ENCODE measurements at regions not wholly inside any gene's neighbourhood (a gene's known extent, or its start where the extent isn't known, plus 50 kb on each side); places are given as distances from the start of the nearest gene placed in this dataset.

GRCh38 chr12:28089338-28089737 is 100.9 kb upstream of the CCDC91 start:
- H3K36me3 Mint-ChIP-seq (ENCODE audit: low read depth), result no peaks in the 10 kb centered on the region
- H3K4me3 Mint-ChIP-seq (ENCODE audit: unreplicated experiment), result no peak overlapping the region

GRCh38 chr12:28090835-28091234 is 99.4 kb upstream of the CCDC91 start:
- H3K9me3 Mint-ChIP-seq (ENCODE audit: low read depth), result no peaks in the 10 kb centered on the region
- no peak overlapping the region for H3K4me3 Mint-ChIP-seq (ENCODE audit: unreplicated experiment)
- H3K27me3 Mint-ChIP-seq (ENCODE audit: low read depth), result no peaks in the 10 kb centered on the region
- no peak overlapping the region for H3K27ac Mint-ChIP-seq (ENCODE audit: unreplicated experiment)
- no peak for DNase-seq (ENCODE audit: low spot score)
- H3K36me3 Mint-ChIP-seq (ENCODE audit: low read depth), result no peaks in the 10 kb centered on the region
- peaks cover 42% of the 10 kb centered on the region for H3K4me1 Mint-ChIP-seq (ENCODE audit: low read depth)
- no peak for TF ChIP-seq CTCF (IDR thresholded peaks at IDR 0.05)

More at GRCh38 chr12:28089338-28089737, 100.9 kb upstream of the CCDC91 start:
- Mint-ChIP-seq H3K4me1 (ENCODE audit: low read depth) (peaks cover 42% of the 10 kb centered on the region), H3K9me3 (ENCODE audit: low read depth) (no peaks in the 10 kb centered on the region), H3K27me3 (ENCODE audit: low read depth) (no peaks in the 10 kb centered on the region), H3K27ac (ENCODE audit: unreplicated experiment) (no peak overlapping the region)
- no peak for DNase-seq (ENCODE audit: low spot score)
- no peak for TF ChIP-seq CTCF (IDR thresholded peaks at IDR 0.05)

DNA sequence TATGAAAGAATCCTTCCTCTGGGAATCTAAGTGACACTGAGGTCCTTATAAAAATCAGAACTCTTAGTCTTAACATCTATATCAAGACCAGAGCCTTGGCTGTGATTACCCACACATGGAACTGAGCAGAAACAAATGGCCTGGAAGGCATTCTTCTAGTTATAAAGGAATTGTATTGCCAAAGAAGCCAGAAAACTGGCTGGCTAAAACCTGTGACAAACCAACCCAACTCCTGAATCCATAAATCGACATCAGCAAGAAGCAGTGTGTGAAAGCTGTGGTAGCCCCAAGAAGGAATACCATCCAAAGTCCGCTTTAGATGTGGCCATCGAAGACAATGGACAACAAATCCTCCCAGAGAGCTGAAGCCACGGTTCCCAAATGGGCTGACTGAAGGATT is 97.9 kb upstream of the CCDC91 start:
- Mint-ChIP-seq H3K36me3 (ENCODE audit: low read depth) (no peaks in the 10 kb centered on the region), H3K27me3 (ENCODE audit: low read depth) (no peaks in the 10 kb centered on the region), H3K4me3 (ENCODE audit: unreplicated experiment) (no peak overlapping the region), H3K4me1 (ENCODE audit: low read depth) (peaks cover 33% of the 10 kb centered on the region), H3K9me3 (ENCODE audit: low read depth) (no peaks in the 10 kb centered on the region), H3K27ac (ENCODE audit: unreplicated experiment) (no peak overlapping the region)
- no peak for TF ChIP-seq CTCF (IDR thresholded peaks at IDR 0.05)
- DNase-seq (ENCODE audit: low spot score), result no peak

DNA sequence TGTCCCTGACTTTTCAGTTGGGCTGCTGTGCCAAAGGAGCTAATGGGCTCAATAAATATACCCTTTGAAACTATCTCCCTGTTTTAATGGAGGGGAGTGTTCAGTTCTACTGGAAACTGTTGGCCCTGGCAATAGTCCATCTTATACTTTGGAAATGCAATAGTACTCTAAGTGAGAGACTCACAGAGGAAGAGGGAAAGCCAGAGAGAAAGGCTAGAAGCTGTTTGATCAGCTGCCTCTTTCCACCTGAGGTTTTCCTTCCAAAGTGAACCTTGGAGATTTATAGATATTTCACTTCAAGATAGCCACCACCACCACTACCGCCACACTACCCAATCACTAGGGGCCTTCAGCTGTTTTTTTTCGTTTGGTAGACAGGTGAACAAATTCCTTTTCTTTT is 93.6 kb upstream of the CCDC91 start:
- Mint-ChIP-seq H3K27me3 (ENCODE audit: low read depth) (no peaks in the 10 kb centered on the region), H3K9me3 (ENCODE audit: low read depth) (no peaks in the 10 kb centered on the region), H3K36me3 (ENCODE audit: low read depth) (no peaks in the 10 kb centered on the region), H3K4me3 (ENCODE audit: unreplicated experiment) (no peak overlapping the region), H3K27ac (ENCODE audit: unreplicated experiment) (no peak overlapping the region), H3K4me1 (ENCODE audit: low read depth) (peaks cover 6% of the 10 kb centered on the region)
- TF ChIP-seq CTCF (IDR thresholded peaks at IDR 0.05), result no peak
- DNase-seq (ENCODE audit: low spot score), result no peak

DNA sequence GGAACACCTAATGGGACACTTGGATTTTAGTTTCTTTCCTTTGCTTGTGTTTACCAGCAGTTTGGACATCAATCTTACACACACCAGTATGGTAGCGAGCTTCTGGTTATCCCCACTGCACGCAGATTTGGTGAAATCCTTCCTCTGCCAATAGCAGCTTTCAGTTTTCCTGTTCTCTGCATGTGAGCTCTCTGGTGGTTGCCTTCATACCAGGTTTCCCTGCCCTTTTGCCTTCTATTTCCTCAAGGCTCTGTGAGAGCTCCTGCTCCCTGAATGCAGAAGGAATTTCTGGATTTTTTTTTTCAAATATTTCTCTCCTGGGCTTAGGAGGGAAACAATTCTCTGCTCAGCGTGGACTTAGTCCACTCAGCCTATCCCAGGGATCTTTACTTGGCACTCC is 93.0 kb upstream of the CCDC91 start:
- DNase-seq (ENCODE audit: low spot score), result no peak

More for the DNA sequence above, 93.0 kb upstream of the CCDC91 start:
- no peak for TF ChIP-seq CTCF (IDR thresholded peaks at IDR 0.05)
- Mint-ChIP-seq H3K27me3 (ENCODE audit: low read depth) (no peaks in the 10 kb centered on the region), H3K9me3 (ENCODE audit: low read depth) (no peaks in the 10 kb centered on the region), H3K36me3 (ENCODE audit: low read depth) (no peaks in the 10 kb centered on the region), H3K27ac (ENCODE audit: unreplicated experiment) (no peak overlapping the region), H3K4me1 (ENCODE audit: low read depth) (peaks cover 6% of the 10 kb centered on the region), H3K4me3 (ENCODE audit: unreplicated experiment) (no peak overlapping the region)

All from chondrocyte (in vitro differentiated cells).